ENCODE measurements at regions not wholly inside any gene's neighbourhood (a gene's known extent, or its start where the extent isn't known, plus 50 kb on each side); places are given as distances from the start of the nearest gene placed in this dataset.

GRCh38 chr5:118095115-118095514 is 893.2 kb downstream of the DTWD2 start:
- WGBS, 2 donors (ENCODE audit: low coverage in 1 of 2) = 62 to 83% methylated on average over 2 of the region's 2 CpGs

DNA sequence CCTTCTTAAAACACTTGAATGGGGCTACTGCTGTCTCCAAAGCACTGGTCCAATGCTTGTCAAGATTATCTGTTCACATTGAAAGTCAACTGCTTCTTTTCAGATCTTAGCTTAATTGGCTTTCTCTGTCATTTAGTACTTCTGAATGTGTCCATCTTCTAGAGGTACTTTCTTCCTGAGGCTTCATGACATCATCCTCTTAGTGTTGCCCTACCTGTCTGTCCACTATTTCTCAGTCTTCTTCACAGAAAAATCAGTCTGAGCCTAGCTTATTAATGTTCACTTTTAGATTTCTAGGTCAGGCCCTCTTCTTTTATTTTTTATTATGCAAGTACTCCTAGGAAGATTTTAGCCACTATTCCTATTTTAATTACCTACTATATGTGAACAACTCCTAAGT is 899.9 kb downstream of the DTWD2 start:
- no peak for ATAC-seq
- no peaks in the 10 kb centered on the region for H3K27me3 ChIP-seq
- TF ChIP-seq, protein P1, sequence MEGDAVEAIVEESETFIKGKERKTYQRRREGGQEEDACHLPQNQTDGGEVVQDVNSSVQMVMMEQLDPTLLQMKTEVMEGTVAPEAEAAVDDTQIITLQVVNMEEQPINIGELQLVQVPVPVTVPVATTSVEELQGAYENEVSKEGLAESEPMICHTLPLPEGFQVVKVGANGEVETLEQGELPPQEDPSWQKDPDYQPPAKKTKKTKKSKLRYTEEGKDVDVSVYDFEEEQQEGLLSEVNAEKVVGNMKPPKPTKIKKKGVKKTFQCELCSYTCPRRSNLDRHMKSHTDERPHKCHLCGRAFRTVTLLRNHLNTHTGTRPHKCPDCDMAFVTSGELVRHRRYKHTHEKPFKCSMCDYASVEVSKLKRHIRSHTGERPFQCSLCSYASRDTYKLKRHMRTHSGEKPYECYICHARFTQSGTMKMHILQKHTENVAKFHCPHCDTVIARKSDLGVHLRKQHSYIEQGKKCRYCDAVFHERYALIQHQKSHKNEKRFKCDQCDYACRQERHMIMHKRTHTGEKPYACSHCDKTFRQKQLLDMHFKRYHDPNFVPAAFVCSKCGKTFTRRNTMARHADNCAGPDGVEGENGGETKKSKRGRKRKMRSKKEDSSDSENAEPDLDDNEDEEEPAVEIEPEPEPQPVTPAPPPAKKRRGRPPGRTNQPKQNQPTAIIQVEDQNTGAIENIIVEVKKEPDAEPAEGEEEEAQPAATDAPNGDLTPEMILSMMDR (IDR thresholded peaks at IDR 0.05) = no peak
- TF ChIP-seq POLR2AphosphoS5 (IDR thresholded peaks at IDR 0.05) = no peak
- TF ChIP-seq POLR2A (IDR thresholded peaks at IDR 0.05) = no peak
- H3K4me3 ChIP-seq = no peak overlapping the region
- H3K36me3 ChIP-seq = no peaks in the 10 kb centered on the region
- H3K4me1 ChIP-seq = no peaks in the 10 kb centered on the region
- no peaks in the 10 kb centered on the region for H3K9me3 ChIP-seq
- H3K27ac ChIP-seq = no peak overlapping the region

More at GRCh38 chr5:118095115-118095514, 893.2 kb downstream of the DTWD2 start:
- no peaks in the 10 kb centered on the region for H3K36me3 ChIP-seq
- no peak overlapping the region for H3K27ac ChIP-seq
- H3K9me3 ChIP-seq = no peaks in the 10 kb centered on the region
- H3K27me3 ChIP-seq = no peaks in the 10 kb centered on the region
- no peaks in the 10 kb centered on the region for H3K4me1 ChIP-seq
- ATAC-seq = no peak
- TF ChIP-seq POLR2AphosphoS5 (IDR thresholded peaks at IDR 0.05) (no peak), EP300 (IDR thresholded peaks at IDR 0.05) (no peak), POLR2A (IDR thresholded peaks at IDR 0.05) (no peak)
- TF ChIP-seq, protein P1 (IDR thresholded peaks at IDR 0.05) = no peak
- no peak overlapping the region for H3K4me3 ChIP-seq

GRCh38 chr5:118076490-118076889 is 911.9 kb downstream of the DTWD2 start:
- no peak for TF ChIP-seq EP300 (IDR thresholded peaks at IDR 0.05)
- no peak for TF ChIP-seq POLR2AphosphoS5 (IDR thresholded peaks at IDR 0.05)
- TF ChIP-seq, protein P1 (IDR thresholded peaks at IDR 0.05) = no peak
- TF ChIP-seq POLR2A (IDR thresholded peaks at IDR 0.05) = no peak

GRCh38 chr5:118070041-118070440 is 918.3 kb downstream of the DTWD2 start:
- WGBS, 2 donors (ENCODE audit: low coverage in 1 of 2) = 89 to 100% methylated on average over 2 of the region's 2 CpGs
- H3K27me3 ChIP-seq = no peaks in the 10 kb centered on the region
- H3K36me3 ChIP-seq = no peaks in the 10 kb centered on the region
- no peaks in the 10 kb centered on the region for H3K9me3 ChIP-seq
- no peak for ATAC-seq
- peaks cover 0 to 4% (median 0%) of the 10 kb centered on the region in 3 donors for H3K4me1 ChIP-seq
- no peak overlapping the region for H3K4me3 ChIP-seq
- TF ChIP-seq POLR2A (IDR thresholded peaks at IDR 0.05) (no peak), POLR2AphosphoS5 (IDR thresholded peaks at IDR 0.05) (no peak), EP300 (IDR thresholded peaks at IDR 0.05) (no peak)
- TF ChIP-seq, protein P1 (IDR thresholded peaks at IDR 0.05) = no peak
- no peak overlapping the region for H3K27ac ChIP-seq

More at GRCh38 chr5:118076490-118076889, 911.9 kb downstream of the DTWD2 start:
- H3K36me3 ChIP-seq = no peaks in the 10 kb centered on the region
- H3K27me3 ChIP-seq = no peaks in the 10 kb centered on the region
- H3K4me3 ChIP-seq = no peak overlapping the region
- H3K9me3 ChIP-seq = peaks cover 0 to 5% (median 0%) of the 10 kb centered on the region in 3 donors
- no peak for ATAC-seq
- WGBS, 2 donors (ENCODE audit: low coverage in 1 of 2) = 15 to 61% methylated on average over 2 of the region's 2 CpGs
- no peak overlapping the region for H3K27ac ChIP-seq
- no peaks in the 10 kb centered on the region for H3K4me1 ChIP-seq

DNA sequence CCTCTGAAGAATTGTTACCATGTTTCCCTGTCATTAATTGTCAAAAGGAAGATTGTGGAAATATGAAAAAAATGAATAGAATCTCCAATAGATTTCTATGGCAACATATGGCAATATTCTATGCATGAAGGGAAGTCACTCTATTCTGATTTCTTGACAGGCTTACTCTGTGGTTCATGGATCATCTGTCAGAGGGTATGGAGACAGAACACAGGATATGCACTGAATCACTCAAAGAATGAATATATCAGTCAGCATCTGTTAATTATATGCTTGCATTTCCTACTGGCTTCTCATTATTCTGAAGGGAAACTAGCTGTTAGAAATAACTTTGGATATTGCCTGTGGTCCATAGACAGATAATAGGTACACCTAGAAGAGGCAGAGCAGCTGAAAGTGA is 918.9 kb downstream of the DTWD2 start:
- Histone ChIP-seq H3K9me3 (no peaks in the 10 kb centered on the region), H3K27ac (no peak overlapping the region), H3K4me3 (no peak overlapping the region), H3K27me3 (no peaks in the 10 kb centered on the region), H3K4me1 (peaks cover 0 to 4% (median 0%) of the 10 kb centered on the region in 3 donors), H3K36me3 (no peaks in the 10 kb centered on the region)
- no peak for ATAC-seq
- TF ChIP-seq, protein P1 (IDR thresholded peaks at IDR 0.05) = no peak
- no peak for TF ChIP-seq POLR2AphosphoS5 (IDR thresholded peaks at IDR 0.05)
- TF ChIP-seq EP300 (IDR thresholded peaks at IDR 0.05) = no peak
- no peak for TF ChIP-seq POLR2A (IDR thresholded peaks at IDR 0.05)
